ENCODE measurements at regions not wholly inside any gene's neighbourhood (a gene's known extent, or its start where the extent isn't known, plus 50 kb on each side); places are given as distances from the start of the nearest gene placed in this dataset.
A peak's percentile ranks its signal among the peaks of the same experiment; 100 is the strongest.

DNA sequence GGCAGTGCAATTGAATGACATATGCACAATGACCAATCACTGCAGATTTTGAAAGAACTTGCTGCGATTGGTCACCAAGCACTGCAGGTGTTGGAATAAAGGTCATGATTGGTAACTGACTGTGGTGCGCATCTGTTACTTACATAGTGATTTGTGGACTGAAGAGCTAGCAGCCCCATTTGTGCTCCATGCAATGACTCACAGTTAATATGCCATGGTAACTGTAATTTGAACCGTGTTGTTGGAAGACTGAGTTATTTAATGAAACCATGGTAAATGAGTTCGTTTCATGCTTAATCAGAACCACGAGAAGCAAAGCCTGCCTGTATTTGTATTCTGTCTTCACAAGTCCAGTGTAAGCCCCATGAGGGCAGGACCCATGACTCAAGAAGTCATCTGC is 220.5 kb downstream of the TJP1 start:
- no peak for DNase-seq

DNA sequence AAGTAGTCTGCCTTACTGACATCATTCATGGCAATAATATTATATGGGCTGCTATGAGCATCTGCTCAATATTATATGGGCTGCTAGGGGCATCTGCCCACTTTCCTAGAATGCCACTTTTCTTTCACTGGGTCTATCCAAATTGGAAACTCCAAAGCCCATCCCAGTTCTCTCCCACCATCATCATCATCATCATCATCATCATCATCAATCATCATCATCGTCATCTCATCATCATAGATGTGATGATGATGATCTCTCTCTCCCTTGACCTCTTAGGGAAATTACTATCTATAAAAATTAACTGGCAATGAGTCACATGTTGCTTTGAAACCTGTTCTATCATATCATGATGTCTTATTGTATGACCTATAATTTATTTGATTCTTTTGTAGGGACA is 222.0 kb downstream of the TJP1 start:
- DNase-seq, result no peak

DNA sequence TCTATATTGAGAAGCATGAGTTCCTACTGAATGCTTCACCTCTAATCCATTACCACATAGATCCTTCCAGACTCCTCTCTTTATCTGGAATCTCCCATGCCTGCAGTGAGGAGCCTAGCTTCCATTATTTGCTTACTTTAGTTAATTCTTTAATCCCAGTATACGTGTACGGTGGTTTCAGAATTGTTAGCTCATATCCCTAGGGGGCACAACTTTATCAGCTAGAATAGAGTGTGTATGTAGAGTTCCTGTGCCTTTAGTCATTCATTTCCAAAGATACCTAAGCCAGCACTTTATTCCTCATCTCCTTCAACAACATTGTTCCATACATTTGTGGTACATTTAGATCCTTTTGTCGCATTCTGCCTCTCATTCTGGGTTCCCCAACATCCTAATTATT is 226.0 kb downstream of the TJP1 start:
- DNase-seq, result no peak

DNA sequence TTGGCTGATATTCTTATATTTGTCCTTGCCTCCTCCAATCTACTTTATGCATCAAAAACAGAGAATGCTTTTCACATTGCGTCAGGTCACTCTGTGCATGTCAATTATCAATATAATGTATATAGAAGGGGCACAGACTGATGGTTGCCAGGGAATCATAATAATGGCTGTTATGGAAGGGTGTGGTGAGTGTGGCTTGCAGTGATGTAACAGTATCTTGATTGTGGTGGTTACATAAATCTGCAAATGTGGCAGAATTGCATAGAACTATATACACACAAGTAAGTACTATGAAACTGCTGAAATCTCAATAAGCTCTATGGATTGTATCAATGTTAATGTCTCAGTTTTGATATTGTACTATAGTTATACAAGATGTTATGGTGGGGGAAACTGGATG is 228.6 kb downstream of the TJP1 start:
- DNase-seq, result no peak

DNA sequence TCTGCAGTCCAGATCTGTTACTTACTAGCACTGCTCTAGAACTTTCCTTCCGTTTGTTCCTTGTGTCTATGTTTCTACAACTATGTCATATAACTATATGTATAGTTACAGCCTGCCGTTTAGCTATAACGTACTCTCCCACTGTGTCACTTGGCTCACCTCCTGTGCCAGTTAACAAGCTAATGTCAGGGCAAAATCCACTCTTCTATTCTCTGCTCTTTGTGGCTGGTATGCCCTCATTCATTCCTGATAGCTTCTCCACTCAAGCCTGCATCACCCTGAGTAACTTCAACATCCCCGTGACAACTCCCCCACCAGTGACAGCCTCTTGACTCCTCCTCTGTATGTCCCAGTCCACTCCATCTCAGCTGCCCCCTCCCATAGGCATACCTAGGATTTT is 229.2 kb downstream of the TJP1 start:
- no peak for DNase-seq

DNA sequence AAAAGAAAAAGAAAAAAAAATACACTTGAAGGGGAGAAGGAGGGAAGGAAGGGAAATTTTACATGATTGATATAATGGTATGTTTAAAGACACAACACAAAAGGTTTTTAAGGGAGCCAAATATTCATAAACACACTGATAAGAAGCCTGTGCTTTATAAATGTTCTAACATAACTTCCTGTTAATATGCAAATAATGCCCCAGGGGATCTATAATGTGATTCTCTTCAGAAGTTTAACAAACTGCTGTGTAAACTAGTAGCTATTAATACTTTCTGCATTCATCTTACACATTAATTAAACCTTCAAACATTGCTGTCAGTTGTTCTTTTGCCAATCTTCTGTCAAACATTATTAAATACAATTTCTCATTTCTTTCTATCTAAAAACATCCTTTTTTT is 231.6 kb downstream of the TJP1 start:
- DNase-seq, result no peak

DNA sequence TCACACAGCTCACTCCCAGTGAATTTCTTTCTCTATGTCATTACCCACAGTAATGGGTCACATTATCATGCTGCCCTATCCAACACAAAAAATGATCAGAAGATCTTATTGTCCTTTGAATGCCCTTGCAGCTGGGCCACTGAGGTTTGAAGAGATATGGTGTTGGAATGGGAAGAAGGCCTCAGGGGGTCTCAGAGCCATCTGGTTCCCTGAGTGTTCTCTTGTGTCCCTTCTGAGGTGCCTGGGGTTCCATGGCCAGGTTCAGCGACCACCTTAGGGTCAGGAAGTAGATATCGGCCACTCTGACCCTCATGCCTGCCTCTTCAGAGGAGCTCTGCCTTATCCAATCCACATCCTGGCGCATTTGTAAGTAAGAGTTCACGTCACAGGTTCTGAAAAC is 232.3 kb downstream of the TJP1 start:
- no peak for DNase-seq

DNA sequence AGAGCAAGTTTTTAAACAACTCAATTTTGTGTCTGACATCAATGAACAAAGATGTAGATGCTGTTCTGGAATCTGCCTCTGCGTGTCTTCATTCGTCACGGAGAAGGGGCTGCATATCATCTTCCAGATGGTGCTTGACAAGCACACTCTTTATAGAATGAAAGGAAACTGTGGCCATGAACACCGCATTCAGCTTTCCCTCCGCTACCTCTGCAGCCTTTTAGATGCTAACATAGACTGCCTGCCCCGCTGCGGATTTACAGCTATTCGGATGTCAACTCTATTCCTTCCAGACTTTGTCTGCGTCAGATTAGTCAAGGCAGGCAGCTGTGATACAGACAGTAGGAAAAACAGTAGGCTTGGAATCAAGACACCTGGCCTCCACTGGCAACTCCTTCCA is 232.9 kb downstream of the TJP1 start:
- DNase-seq, result no peak

DNA sequence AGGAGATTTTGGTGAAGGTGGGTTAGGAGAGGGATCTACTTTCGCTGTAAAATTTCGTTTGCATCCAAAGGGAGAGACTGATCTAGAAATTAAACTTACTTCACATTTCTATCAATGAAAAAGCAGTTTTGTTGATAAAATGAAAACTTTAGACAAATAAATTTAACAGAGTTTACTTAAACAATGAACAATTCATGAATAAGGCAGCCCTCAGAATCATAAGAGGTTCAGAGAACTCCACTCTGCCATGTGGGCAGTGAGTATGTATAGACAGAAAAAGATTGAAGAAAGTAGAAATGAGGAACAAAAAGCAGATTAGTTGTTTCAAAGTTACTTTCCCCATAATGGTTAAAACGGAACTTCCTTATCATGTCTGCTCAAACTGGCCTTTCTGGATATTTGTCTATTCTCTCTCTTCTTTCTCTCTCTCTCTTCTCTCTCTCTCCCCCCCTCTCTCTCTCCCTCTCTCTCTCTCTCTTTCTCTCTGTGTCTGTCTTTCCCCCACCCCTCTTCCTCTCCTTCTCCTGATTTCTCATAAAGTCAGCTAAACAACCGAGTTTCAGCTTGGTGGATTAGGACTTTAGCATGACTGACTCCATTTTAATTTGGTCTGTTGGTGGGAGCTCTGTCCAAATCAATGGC is 248.9 kb downstream of the TJP1 start:
- no peak for DNase-seq

DNA sequence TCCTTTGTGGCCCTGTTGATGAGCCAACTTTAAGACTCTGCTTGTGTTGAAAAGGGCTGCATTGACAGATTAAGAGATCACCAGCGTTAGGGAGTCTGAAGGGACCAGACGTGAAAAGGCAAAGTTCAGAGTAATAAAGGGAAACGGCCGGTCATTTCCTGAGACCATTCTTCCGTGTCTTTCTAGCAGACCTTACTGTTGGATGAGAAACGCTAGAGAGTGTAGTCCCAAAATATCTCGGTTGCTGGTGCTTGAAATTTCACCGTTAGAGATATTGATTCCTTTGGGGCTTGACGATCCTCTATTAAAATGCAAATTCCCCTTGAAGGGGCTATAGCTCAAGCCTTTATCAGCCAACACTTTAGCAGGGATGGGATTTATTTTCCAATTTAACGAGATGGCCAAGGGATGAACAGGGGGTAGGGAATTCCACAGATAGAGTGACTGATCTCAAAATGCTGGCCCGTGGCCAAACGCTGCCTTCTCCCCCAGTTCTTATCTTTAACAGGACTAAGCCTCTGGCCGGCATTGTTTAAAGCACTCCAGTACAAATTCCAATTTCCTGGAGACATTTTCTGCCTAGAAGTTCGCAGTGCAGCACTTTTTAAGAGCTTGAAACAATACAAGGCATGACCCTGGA is 250.4 kb downstream of the TJP1 start:
- peak; percentile 48 for DNase-seq

DNA sequence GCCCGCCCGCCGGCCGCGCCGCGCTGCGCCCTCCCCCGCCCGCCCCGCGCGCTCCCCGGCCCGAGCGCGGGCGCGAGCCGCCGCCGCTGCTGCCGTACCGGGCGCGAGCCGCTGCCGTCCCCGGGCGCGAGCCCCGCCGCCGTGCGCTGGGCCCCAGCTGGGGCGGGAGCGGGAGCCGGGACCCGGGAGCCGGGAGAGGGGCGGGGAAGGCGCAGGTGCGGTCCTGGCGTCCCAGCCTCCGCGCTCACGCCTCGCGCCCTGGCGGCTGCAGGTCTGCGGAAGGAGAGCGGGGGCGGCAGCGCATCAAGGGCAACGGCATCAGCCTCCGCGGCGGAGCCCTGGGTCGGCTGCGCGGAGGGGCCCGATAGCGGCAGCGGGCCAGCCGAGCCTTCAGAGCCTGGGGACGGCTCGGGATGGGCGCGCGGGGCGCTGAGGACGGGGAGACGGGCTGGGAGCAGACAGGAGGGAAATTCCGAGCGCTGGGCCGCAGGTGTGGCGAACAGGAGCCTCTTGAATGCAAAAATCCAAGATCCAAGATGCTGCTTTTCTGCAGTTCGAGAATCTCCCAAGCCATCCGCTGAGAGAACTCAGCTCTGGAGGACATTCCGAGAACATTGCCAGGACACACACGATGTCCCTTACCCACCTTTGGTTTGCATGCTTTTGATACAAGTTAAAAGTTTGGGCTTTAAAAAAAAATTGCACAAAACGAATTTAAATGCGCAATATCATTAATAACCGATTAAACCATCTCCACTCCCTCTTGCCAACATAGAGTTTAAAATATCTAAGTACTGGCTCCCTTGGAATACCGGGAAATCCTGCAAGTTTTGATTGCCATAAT is 251.1 kb downstream of the TJP1 start:
- DNase-seq, result peak; percentile 5

DNA sequence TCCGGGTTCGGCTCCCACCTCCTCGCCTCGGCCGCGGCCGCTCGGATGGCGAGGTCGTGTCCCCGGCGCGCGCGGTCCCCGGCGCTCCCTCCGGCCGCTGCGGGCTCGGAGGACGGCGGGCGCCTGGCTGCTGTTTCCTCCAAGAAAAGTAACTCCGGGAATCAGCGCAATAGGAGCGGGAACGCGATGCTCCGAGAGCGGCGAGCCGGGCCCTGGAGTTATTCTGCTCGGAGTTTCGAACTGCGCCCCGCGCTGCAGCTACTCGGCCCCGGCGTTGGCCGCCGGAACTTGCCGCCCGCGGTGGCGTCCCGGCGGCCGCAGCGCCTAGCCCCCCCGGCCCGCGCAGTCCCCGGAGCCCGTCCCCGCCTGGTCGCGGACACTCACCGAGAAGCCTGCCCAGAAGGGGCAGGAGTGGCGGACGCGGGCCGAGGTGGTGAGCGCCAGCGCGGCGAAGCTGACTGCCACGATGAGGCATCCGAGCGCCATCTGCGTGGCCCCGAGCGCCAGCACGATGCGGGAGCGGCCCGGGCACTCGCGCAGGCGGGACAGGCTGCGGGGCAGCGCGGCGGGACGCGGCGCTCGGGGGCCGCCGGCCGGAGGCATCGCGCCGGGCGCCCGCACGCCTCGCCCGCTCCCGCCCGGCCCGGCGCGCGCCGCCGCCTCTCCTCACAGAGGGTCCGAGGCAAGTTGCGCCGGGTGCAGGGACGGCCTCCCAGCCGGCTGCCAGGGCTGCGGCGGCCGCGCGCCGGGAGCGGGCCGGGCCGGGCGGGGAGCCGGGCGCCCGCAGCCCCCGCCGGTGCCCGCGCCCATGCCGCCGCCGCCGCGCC is 251.9 kb downstream of the TJP1 start:
- DNase-seq, result no peak

DNA sequence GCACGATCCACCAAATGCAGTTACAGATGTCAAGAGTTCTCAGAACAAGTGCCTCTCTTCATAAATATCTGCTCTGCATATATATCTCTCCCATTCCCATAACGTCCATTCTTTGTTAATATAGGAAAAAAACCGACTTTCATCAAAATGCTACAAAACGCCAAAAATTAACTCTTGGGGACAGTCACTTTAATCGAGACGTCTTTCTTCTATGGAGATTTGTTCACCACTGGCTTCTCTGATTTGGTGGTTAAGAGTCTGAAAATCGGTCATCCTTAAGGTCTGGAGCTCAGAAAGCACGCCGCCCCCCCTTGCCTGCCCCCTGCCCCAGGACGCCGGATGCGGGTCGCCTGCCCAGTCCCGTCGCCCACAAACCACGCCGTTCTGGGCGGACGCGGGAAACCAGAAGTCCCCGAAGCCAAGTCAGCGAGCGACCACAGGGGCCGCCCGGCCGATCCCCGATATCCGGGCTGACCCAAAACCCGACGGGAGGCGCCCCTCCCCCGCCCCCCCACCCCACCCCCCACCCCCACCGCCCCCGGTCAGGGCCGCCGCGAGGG is 252.7 kb downstream of the TJP1 start:
- DNase-seq, result no peak

DNA sequence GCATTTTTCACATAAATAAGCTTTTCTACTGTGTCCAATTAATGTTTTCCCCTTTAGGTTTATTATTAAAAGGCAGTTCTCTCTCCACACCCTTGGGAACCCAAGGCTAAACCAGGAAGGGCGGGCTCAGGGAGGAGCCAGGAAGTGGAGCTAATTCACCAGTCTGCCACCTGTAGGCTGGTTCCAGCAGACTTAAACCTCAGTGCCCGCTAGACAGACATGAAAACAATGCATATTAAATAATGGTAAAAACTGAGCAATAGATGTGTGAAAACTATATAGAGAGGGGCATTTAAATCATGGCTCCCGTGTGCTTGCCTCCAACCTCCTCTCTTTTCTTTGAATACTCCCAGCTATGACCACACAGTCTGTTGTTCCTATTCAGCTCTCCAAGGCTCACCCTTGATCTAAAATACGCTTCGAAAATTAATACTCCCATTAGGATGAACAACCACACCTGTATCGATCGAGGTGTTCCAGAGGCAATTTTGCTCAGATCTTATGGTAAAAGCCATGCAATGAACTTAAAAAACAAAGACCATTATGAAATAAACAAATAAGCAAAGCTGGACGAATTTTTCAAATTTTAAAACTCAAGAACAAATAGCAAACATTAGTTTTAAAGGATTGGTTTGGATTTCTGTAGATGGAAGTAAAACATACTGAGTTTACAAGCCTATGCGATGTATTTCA is 253.3 kb downstream of the TJP1 start:
- peak; percentile 80 for DNase-seq

DNA sequence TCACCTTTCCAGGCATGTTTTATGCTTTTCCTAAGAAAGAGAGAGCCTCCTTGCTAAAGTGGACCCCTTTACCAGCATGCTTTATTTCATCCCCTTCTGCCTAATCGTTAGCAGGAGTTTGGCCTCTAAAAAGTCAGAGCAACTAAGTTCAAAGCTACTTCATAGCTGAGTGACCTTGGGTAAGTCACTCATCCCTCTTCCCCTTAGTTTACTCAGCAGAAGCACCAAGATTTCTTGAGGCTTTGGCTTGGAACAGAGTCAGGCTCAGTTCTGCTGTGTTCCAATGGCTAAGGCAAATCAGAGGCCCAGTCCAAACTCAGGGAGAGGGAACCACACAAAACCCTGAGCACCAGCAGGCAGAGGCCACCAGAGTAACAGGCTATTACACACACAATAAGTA is 254.9 kb downstream of the TJP1 start:
- DNase-seq, result no peak

DNA sequence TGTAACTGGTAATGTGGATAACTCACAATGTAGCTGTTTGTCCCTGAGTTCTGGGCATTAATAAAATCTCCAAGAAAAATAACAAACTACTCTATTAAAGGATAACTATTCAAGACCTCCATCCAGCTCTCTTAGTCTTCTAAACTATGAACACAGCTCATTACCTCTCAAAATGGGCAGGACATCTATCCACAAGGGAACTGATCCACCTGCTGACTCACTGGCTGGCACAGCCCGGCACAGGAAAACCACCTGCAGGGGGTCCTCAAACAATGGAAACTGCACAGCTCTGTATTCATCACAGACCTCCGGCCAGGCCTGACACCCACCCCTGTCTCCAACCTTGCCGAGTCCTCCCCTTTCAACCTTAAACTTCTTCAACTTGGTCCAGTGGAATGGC is 255.4 kb downstream of the TJP1 start:
- DNase-seq, result peak; percentile 85

DNA sequence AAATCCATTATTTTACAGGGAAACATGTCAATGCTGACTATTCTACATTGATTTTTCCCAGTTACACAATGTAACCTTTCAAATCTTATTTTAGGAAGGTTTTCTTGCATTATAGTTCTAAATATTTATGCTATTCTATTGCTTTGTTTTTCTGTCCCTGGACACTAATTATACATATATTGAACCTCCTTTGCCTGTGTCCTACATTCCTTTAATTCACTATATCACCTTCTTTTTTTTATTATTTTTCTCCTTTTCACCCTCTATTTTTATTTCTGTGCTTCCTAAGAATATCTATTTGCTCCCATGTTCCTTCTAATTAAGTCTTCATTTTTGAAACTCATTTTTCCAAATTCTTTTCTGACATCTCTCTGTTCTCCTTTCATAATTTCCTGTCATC is 259.2 kb downstream of the TJP1 start:
- no peak for DNase-seq

DNA sequence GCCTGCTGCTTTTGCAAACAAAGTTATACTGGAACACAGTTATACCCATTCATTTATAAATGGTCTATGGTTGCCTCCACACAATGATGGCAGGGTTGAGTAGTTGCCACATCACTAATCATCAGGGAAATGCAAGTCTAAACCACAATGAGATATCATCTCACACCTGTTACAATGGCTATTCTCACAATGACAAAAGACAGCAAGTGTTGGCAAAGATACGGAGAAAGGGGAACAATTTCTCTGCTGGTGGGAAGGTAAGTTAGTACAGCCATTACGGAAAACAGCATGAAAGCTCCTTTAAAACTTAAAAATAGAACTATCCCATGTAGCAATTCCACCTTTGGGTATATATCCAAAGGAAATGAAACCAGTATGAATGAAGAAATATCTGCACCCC is 261.4 kb downstream of the TJP1 start:
- DNase-seq, result no peak

DNA sequence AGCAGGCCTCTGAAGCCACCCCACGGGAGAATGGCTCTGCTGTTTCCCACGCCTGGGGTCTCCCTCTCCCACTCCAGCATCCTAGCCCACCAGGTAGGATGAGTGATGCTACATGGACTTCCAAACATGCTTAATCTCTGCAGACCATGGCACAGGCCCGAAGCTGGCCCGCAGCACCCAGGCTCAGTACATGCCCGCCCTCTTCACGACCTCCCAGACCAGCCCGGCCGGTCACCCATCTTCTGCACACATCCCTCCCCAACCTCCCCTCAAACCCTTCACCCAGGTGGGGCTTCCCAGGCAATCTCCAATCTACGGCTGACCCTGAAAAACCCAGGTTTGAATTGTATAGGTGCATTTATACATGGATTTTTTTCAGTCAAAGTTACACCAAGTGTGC is 264.0 kb downstream of the TJP1 start:
- DNase-seq, result no peak

DNA sequence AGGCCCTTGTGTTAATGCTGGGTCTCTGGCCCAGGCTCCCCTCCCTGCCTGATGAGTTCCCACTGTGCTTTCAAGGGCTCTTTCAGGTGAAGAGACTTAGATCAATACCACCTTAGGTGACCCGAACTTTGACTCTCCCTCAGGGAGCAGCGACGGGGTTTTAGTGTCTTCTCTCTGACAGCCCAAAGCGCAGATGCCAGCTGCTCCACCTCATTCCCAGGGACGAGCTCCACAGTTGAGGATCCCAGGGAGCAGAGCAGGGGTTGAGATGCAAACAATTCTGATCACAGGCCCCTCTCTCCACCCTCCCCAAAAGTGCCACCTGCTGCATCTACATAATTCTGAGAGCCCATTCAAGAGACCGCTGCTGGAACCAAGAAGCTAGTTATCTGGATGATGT is 265.1 kb downstream of the TJP1 start:
- DNase-seq, result no peak

DNA sequence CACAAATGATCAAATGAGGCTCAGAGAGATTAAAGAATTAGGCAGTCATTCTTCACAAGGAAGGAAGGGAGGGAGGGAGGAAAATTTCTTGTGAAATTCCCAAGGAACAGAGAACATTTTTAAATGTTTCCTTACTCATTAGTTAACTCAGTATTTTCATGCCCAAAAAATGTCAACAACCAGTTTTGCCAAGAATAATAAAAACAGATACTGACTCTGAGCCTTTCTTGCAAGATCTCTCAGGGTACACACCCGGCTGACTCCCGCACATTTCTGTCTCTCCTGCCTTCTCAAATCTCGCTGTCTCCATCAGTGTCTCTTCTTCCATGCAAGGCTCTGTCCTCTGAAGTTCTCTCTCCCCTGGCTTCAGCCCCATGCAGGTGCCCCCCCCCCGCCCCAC is 265.9 kb downstream of the TJP1 start:
- DNase-seq, result peak; percentile 15

DNA sequence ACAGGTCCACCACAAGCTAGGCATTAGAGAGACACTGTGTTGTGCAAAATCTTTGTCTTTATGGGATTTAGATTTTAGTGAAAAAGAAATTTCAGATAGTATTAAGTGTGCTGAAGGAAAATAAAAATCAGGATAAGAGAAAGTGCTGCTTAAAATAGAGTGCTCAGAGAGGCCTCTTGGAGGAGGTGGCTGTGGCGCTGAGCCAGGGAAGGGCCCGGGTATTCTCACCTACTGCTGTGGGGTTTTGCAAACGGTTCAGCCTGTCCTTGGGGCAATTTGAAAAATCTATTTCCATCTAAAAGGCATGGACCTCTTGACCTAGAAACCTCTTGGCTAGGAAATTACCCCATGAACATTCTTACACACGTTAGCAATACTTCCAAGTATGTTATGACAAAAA is 267.7 kb downstream of the TJP1 start:
- DNase-seq, result no peak

Measured in kidney glomerular epithelial cell (primary cell).